ENCODE measurements at regions not wholly inside any gene's neighbourhood (a gene's known extent, or its start where the extent isn't known, plus 50 kb on each side); places are given as distances from the start of the nearest gene placed in this dataset.

GRCh38 chr3:167909504-167909896 lies 174.0 kb downstream of the SERPINI1 start:
- Histone ChIP-seq H3K9me3 (replicated peaks; ENCODE audit: control insufficient read depth, insufficient read depth, low read length) (no peaks in the 10 kb centered on the region), H3K9me1 (replicated peaks; ENCODE audit: control insufficient read depth, extremely low read depth, insufficient read depth, low read length) (no peaks in the 10 kb centered on the region), H3K4me1 (ENCODE audit: control insufficient read depth, extremely low read depth, insufficient read depth, low read length) (no peaks in the 10 kb centered on the region), H2AFZ (ENCODE audit: low read depth, low read length) (no peak overlapping the region), H3K9ac (replicated peaks; ENCODE audit: extremely low read depth, insufficient read depth, low read length) (no peak overlapping the region), H3K4me2 (ENCODE audit: insufficient read depth, low read length) (no peak overlapping the region), H3K36me3 (ENCODE audit: control insufficient read depth in 2 of 2, extremely low read depth in 1 of 2, insufficient read depth in 2 of 2, low read length in 2 of 2) (no peaks in the 10 kb centered on the region), H4K20me1 (replicated peaks; ENCODE audit: control insufficient read depth, extremely low read depth, insufficient read depth, low read length) (no peaks in the 10 kb centered on the region), H3K79me2 (ENCODE audit: control insufficient read depth, insufficient read depth, low read length) (no peaks in the 10 kb centered on the region), H3K27me3 (ENCODE audit: control insufficient read depth in 2 of 2, insufficient read depth in 2 of 2, low read length in 2 of 2) (peaks cover 0 to 2% of the 10 kb centered on the region in 2 experiments), H3K27ac (ENCODE audit: insufficient read depth, low read depth, low read length) (no peak overlapping the region), H3K4me3 (replicated peaks in 1 of 3; ENCODE audit: insufficient read depth in 1 of 3, low read depth in 1 of 3, low read length in 3 of 3) (no peak overlapping the region)
- no peak for FAIRE-seq
- TF ChIP-seq POLR2AphosphoS5 (IDR thresholded peaks at IDR 0.05; ENCODE audit: insufficient read depth, low read depth, low read length): no peak
- CTCF ChIA-PET: interaction anchor here (1.2 kb wide), 1 partner anchor 27 kb away, joined by 3 read pairs; no protein-coding TSS in a partner anchor
- no TSS peak for BruUV-seq (replicated peaks)
- POLR2A ChIA-PET: no interaction called here
- no peak for DNase-seq (ENCODE audit: low read depth, low spot score)
- dilution Hi-C loops (cut with MboI; ENCODE audit: extremely low pct_ligation_motif_present, low sequenced_read_pairs): no loop called here
- intact Hi-C loops (cut with micrococcal nuclease): no loop called here

- dilution Hi-C loops (cut with MboI; ENCODE audit: extremely low pct_ligation_motif_present, low sequenced_read_pairs): no loop called here
- Histone ChIP-seq H3K4me2 (ENCODE audit: insufficient read depth, low read length) (no peak overlapping the region), H3K9ac (replicated peaks; ENCODE audit: extremely low read depth, insufficient read depth, low read length) (no peak overlapping the region), H3K9me3 (replicated peaks; ENCODE audit: control insufficient read depth, insufficient read depth, low read length) (no peaks in the 10 kb centered on the region), H3K27me3 (ENCODE audit: control insufficient read depth in 2 of 2, insufficient read depth in 2 of 2, low read length in 2 of 2) (peaks cover 0 to 2% of the 10 kb centered on the region in 2 experiments), H2AFZ (ENCODE audit: low read depth, low read length) (no peak overlapping the region), H3K36me3 (ENCODE audit: control insufficient read depth in 2 of 2, extremely low read depth in 1 of 2, insufficient read depth in 2 of 2, low read length in 2 of 2) (no peaks in the 10 kb centered on the region), H4K20me1 (replicated peaks; ENCODE audit: control insufficient read depth, extremely low read depth, insufficient read depth, low read length) (no peaks in the 10 kb centered on the region), H3K4me3 (replicated peaks in 1 of 3; ENCODE audit: insufficient read depth in 1 of 3, low read depth in 1 of 3, low read length in 3 of 3) (no peak overlapping the region), H3K27ac (ENCODE audit: insufficient read depth, low read depth, low read length) (no peak overlapping the region), H3K4me1 (ENCODE audit: control insufficient read depth, extremely low read depth, insufficient read depth, low read length) (no peaks in the 10 kb centered on the region), H3K9me1 (replicated peaks; ENCODE audit: control insufficient read depth, extremely low read depth, insufficient read depth, low read length) (no peaks in the 10 kb centered on the region), H3K79me2 (ENCODE audit: control insufficient read depth, insufficient read depth, low read length) (no peaks in the 10 kb centered on the region)
- no TSS peak for BruUV-seq (replicated peaks)
- CTCF ChIA-PET: interaction anchor here (1.2 kb wide), 1 partner anchor 27 kb away, joined by 3 read pairs; no protein-coding TSS in a partner anchor
- FAIRE-seq (no peak), DNase-seq (ENCODE audit: low read depth, low spot score) (no peak)
- TF ChIP-seq GATA2 (IDR thresholded peaks at IDR 0.05; ENCODE audit: insufficient read depth, insufficient read length, low read depth, low read length) (no peak), MAX (IDR thresholded peaks at IDR 0.05; ENCODE audit: insufficient read depth, insufficient read length) (no peak), POLR2A (IDR thresholded peaks at IDR 0.05; ENCODE audit: low read depth, low read length) (no peak), MYC (IDR thresholded peaks at IDR 0.05; ENCODE audit: low read depth, low read length) (no peak), FOS (IDR thresholded peaks at IDR 0.05; ENCODE audit: borderline replicate concordance, insufficient read depth, low read length) (no peak), EZH2 (IDR thresholded peaks at IDR 0.05; ENCODE audit: borderline replicate concordance, low read depth, low read length, severe bottlenecking) (no peak), POLR2AphosphoS5 (IDR thresholded peaks at IDR 0.05; ENCODE audit: insufficient read depth, low read depth, low read length) (no peak), CTCF (IDR thresholded peaks at IDR 0.05; ENCODE audit: extremely low read depth in 1 of 2, insufficient read depth in 1 of 2, low read depth in 1 of 2, low read length in 2 of 2) (no peak), JUN (IDR thresholded peaks at IDR 0.05; ENCODE audit: borderline replicate concordance, insufficient read depth, insufficient read length, low read depth) (no peak)
- intact Hi-C loops (cut with micrococcal nuclease): no loop called here
- POLR2A ChIA-PET: no interaction called here
Measured at GRCh38 chr3:167908746-167909503, 173.4 kb downstream of the SERPINI1 start.

All from endothelial cell of umbilical vein (primary cell).